IMR-90 (cell line): ENCODE measurements at regions not wholly inside any gene's neighbourhood (a gene's known extent, or its start where the extent isn't known, plus 50 kb on each side); places are given as distances from the start of the nearest gene placed in this dataset.

ENCODE experiments used
- NFE2L2 ChIP-seq: fragments of 150-350 bp; IDR thresholded peaks from 2 replicates; pipeline ENCODE4 v1.6.1; 2016; ENCODE audit warnings: low read depth, mild to moderate bottlenecking, low read length
- POLR2A ChIP-seq: IDR thresholded peaks from 2 replicates; pipeline ENCODE4 v1.6.1; 2012; ENCODE audit warnings: mild to moderate bottlenecking, low read depth, low read length
- RCOR1 ChIP-seq: IDR thresholded peaks from 2 replicates; pipeline ENCODE4 v1.6.1; 2012; ENCODE audit warnings: mild to moderate bottlenecking, low read length, improper control_type of control experiment; ENCODE audit not compliant: insufficient replicate concordance
- RFX5 ChIP-seq: IDR thresholded peaks from 2 replicates; pipeline ENCODE4 v1.8.0; 2012; ENCODE audit warnings: low read depth, mild to moderate bottlenecking, low read length, moderate library complexity
- SMC3 ChIP-seq: fragments of 150-350 bp; IDR thresholded peaks from 2 replicates; pipeline ENCODE4 v1.6.1; 2016; ENCODE audit warnings: low read depth, mild to moderate bottlenecking, antibody characterized with exemption, low read length, moderate library complexity
- TF ChIP-seq, protein P1 (sequence below): conservative IDR thresholded peaks from 2 replicates; pipeline ENCODE4 v1.5.1; 2012; ENCODE audit warnings: mild to moderate bottlenecking, low read depth, low read length, improper control_type of control experiment
- TF ChIP-seq, protein P2 (sequence below): fragments of 150-350 bp; IDR thresholded peaks from 2 replicates; pipeline ENCODE4 v1.6.1; 2017; ENCODE audit warnings: mild to moderate bottlenecking, antibody characterized with exemption, low read length, low read depth

DNA sequence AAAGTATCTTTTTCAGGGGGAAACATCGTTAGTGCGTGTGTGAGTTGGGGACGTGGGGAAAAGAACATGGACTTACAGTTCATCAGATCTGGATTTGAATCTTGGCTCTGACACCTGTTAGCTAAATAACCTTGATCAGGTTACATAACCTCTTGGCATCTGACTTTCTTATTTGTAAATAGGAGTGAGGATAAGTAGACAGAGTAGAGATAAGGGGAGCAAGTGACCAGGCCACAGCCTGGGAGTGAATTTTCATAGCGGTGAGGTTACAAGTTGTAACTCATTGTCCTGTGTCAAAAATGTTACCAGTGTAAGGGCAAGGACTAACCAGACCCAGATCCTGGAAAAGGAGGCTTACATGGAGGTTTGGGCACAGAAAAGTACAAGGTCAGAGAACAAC is 733.5 kb upstream of the MMS22L start:
- TF ChIP-seq SMC3 = no peak
- TF ChIP-seq, protein P1, sequence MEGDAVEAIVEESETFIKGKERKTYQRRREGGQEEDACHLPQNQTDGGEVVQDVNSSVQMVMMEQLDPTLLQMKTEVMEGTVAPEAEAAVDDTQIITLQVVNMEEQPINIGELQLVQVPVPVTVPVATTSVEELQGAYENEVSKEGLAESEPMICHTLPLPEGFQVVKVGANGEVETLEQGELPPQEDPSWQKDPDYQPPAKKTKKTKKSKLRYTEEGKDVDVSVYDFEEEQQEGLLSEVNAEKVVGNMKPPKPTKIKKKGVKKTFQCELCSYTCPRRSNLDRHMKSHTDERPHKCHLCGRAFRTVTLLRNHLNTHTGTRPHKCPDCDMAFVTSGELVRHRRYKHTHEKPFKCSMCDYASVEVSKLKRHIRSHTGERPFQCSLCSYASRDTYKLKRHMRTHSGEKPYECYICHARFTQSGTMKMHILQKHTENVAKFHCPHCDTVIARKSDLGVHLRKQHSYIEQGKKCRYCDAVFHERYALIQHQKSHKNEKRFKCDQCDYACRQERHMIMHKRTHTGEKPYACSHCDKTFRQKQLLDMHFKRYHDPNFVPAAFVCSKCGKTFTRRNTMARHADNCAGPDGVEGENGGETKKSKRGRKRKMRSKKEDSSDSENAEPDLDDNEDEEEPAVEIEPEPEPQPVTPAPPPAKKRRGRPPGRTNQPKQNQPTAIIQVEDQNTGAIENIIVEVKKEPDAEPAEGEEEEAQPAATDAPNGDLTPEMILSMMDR = no peak
- TF ChIP-seq POLR2A = no peak
- TF ChIP-seq, protein P2, sequence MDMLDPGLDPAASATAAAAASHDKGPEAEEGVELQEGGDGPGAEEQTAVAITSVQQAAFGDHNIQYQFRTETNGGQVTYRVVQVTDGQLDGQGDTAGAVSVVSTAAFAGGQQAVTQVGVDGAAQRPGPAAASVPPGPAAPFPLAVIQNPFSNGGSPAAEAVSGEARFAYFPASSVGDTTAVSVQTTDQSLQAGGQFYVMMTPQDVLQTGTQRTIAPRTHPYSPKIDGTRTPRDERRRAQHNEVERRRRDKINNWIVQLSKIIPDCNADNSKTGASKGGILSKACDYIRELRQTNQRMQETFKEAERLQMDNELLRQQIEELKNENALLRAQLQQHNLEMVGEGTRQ = no peak
- no peak for TF ChIP-seq RCOR1
- no peak for TF ChIP-seq RFX5
- no peak for TF ChIP-seq NFE2L2
